Neural crest cell (in vitro differentiated cells): ENCODE measurements at regions not wholly inside any gene's neighbourhood (a gene's known extent, or its start where the extent isn't known, plus 50 kb on each side); places are given as distances from the start of the nearest gene placed in this dataset.

Experiments
- DNase-seq: peaks from one replicate; pipeline ENCODE4 v3.0.0; 2021; ENCODE audit warnings: low read depth, mixed read lengths, low spot score
- H3K27ac Mint-ChIP-seq: one replicate; pipeline ENCODE4 v1.8.0; 2021; ENCODE audit warnings: mild to moderate bottlenecking, mixed read lengths; ENCODE audit not compliant: unreplicated experiment
- H3K27me3 Mint-ChIP-seq: 2 replicates; pipeline ENCODE4 v1.8.0; 2021; ENCODE audit warnings: low read depth, mild to moderate bottlenecking, mixed read lengths
- H3K36me3 Mint-ChIP-seq: 2 replicates; pipeline ENCODE4 v1.8.0; 2021; ENCODE audit warnings: low read depth, mild to moderate bottlenecking, mixed read lengths
- H3K4me1 Mint-ChIP-seq: 2 replicates; pipeline ENCODE4 v1.8.0; 2021; ENCODE audit warnings: mixed read lengths
- H3K4me3 Mint-ChIP-seq: one replicate; pipeline ENCODE4 v1.8.0; 2021; ENCODE audit warnings: mild to moderate bottlenecking, mixed read lengths
- H3K9me3 Mint-ChIP-seq: 2 replicates; pipeline ENCODE4 v1.8.0; 2021; ENCODE audit warnings: mixed read lengths
- TF ChIP-seq, protein P1 (sequence below): fragments of 200-600 bp; sonication (generic); conservative IDR thresholded peaks from 2 replicates; pipeline ENCODE4 v1.5.0; 2021; ENCODE audit warnings: antibody characterized with exemption, mild to moderate bottlenecking

DNA sequence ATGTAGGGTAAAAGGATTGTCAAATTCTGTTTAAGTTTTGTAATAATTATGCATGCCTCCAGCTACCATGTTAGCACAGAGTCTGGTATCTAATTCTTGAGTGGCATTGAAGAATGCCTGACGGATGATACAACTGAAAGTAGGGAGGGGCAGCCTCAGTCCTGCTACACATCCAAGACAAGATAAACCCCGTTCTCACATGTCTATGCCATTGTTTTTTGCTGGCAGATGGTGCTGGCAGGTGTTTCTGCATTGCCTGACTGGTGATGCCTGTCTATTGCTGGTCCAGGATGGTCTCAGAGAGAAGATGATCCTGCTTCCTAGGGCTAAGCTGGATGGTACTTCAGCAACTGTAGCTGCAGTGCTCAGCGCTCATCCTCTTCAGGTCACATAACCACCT is 245.8 kb upstream of the NAV3 start:
- Mint-ChIP-seq H3K36me3 (no peaks in the 10 kb centered on the region), H3K27ac (no peak overlapping the region), H3K27me3 (no peaks in the 10 kb centered on the region), H3K4me1 (no peaks in the 10 kb centered on the region), H3K4me3 (no peak overlapping the region), H3K9me3 (no peaks in the 10 kb centered on the region)
- no peak for DNase-seq
- TF ChIP-seq, protein P1, sequence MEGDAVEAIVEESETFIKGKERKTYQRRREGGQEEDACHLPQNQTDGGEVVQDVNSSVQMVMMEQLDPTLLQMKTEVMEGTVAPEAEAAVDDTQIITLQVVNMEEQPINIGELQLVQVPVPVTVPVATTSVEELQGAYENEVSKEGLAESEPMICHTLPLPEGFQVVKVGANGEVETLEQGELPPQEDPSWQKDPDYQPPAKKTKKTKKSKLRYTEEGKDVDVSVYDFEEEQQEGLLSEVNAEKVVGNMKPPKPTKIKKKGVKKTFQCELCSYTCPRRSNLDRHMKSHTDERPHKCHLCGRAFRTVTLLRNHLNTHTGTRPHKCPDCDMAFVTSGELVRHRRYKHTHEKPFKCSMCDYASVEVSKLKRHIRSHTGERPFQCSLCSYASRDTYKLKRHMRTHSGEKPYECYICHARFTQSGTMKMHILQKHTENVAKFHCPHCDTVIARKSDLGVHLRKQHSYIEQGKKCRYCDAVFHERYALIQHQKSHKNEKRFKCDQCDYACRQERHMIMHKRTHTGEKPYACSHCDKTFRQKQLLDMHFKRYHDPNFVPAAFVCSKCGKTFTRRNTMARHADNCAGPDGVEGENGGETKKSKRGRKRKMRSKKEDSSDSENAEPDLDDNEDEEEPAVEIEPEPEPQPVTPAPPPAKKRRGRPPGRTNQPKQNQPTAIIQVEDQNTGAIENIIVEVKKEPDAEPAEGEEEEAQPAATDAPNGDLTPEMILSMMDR = no peak

- no peaks in the 10 kb centered on the region for H3K27me3 Mint-ChIP-seq
- DNase-seq = no peak
- H3K4me1 Mint-ChIP-seq = no peaks in the 10 kb centered on the region
- no peaks in the 10 kb centered on the region for H3K9me3 Mint-ChIP-seq
- no peaks in the 10 kb centered on the region for H3K36me3 Mint-ChIP-seq
- TF ChIP-seq, protein P1 = no peak
- no peak overlapping the region for H3K27ac Mint-ChIP-seq
- no peak overlapping the region for H3K4me3 Mint-ChIP-seq
Measured at GRCh38 chr12:77578466-77579220, 252.1 kb upstream of the NAV3 start.

- H3K9me3 Mint-ChIP-seq = no peaks in the 10 kb centered on the region
- no peak for DNase-seq
- no peak overlapping the region for H3K4me3 Mint-ChIP-seq
- TF ChIP-seq, protein P1 = no peak
- H3K27ac Mint-ChIP-seq = no peak overlapping the region
- H3K27me3 Mint-ChIP-seq = no peaks in the 10 kb centered on the region
- no peaks in the 10 kb centered on the region for H3K4me1 Mint-ChIP-seq
- no peaks in the 10 kb centered on the region for H3K36me3 Mint-ChIP-seq
Measured at GRCh38 chr12:77577791-77578190, 252.9 kb upstream of the NAV3 start.

DNA sequence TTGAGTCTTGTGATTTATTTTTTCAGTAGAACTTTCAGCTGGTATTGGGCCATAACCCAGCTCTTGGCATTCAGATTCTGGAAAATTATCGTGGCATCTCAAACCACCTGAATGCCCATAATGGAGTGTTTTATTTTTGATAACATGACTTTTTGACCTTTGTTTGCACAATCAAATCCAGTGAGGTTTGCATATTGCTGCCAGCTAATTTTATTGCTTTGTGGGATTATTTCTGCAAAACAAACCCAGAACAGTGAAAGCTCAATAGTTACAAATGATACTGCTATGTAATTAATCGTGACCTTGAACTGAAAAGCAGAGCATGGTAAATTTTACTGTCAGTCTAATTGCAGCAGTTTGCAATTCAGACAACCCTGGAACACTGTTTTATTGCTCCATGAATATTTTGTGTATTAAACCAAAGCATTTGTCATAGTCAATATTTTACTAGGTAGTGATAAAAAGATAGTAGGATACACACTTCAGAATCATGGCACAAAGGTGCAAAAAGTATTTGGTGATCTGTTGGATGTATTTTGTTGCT is 255.2 kb upstream of the NAV3 start:
- H3K9me3 Mint-ChIP-seq = no peaks in the 10 kb centered on the region
- no peaks in the 10 kb centered on the region for H3K36me3 Mint-ChIP-seq
- no peaks in the 10 kb centered on the region for H3K4me1 Mint-ChIP-seq
- H3K27me3 Mint-ChIP-seq = no peaks in the 10 kb centered on the region
- H3K4me3 Mint-ChIP-seq = no peak overlapping the region
- TF ChIP-seq, protein P1 = no peak
- H3K27ac Mint-ChIP-seq = no peak overlapping the region
- no peak for DNase-seq

GRCh38 chr12:77572371-77572770 is 258.3 kb upstream of the NAV3 start:
- no peaks in the 10 kb centered on the region for H3K27me3 Mint-ChIP-seq
- H3K36me3 Mint-ChIP-seq = no peaks in the 10 kb centered on the region
- TF ChIP-seq, protein P1 = no peak
- no peaks in the 10 kb centered on the region for H3K9me3 Mint-ChIP-seq
- no peaks in the 10 kb centered on the region for H3K4me1 Mint-ChIP-seq
- no peak for DNase-seq
- no peak overlapping the region for H3K27ac Mint-ChIP-seq
- no peak overlapping the region for H3K4me3 Mint-ChIP-seq
